ENCODE measurements at regions not wholly inside any gene's neighbourhood (a gene's known extent, or its start where the extent isn't known, plus 50 kb on each side); places are given as distances from the start of the nearest gene placed in this dataset.

GRCh38 chr7:17098515-17098914 lies 199.9 kb upstream of the AHR start:
- no peak overlapping the region for H2BK5ac ChIP-seq (ENCODE audit: insufficient read length, low read length)
- H2BK15ac ChIP-seq (ENCODE audit: low read depth, low read length): no peak overlapping the region
- WGBS (ENCODE audit: extremely low coverage, insufficient read length, low lambda C conversion rate): no CpG with 5 or more reads among the region's 1 CpG
- no peak overlapping the region for H4K5ac ChIP-seq (ENCODE audit: insufficient read length, low read depth, low read length)
- H4K8ac ChIP-seq (replicated peaks; ENCODE audit: insufficient read length, low read depth, low read length): no peak overlapping the region
- H2AFZ ChIP-seq (ENCODE audit: low read length): no peak overlapping the region
- no peaks in the 10 kb centered on the region for H3K27me3 ChIP-seq (ENCODE audit: insufficient read depth, low read length)
- no peak overlapping the region for H2AK5ac ChIP-seq (ENCODE audit: insufficient read length, low read length)
- no peak overlapping the region for H4K91ac ChIP-seq (ENCODE audit: insufficient read length, low read depth, low read length)
- Mint-ChIP-seq H3K9me3 (peaks cover 0 to 3% of the 10 kb centered on the region in 2 experiments; a peak in 3 of 5 replicates), H3K27me3 (ENCODE audit: low read depth) (no peaks in the 10 kb centered on the region; the same call in 1 of the 2 replicates), H3K4me3 (no peak overlapping the region), H3K36me3 (ENCODE audit: insufficient read depth in 1 of 3, low read depth in 3 of 3) (no peaks in the 10 kb centered on the region; a peak in 1 of 7 replicates), H3K4me1 (peaks cover 8 to 10% of the 10 kb centered on the region in 2 experiments), H3K27ac (no peak overlapping the region)
- no peaks in the 10 kb centered on the region for H3K23me2 ChIP-seq (ENCODE audit: insufficient read length, low read depth, low read length, poor library complexity, severe bottlenecking)
- H3K79me2 ChIP-seq (ENCODE audit: insufficient read depth, low read length): no peaks in the 10 kb centered on the region
- no peak overlapping the region for H3K27ac ChIP-seq (ENCODE audit: insufficient read length, low read depth, low read length)
- H2BK120ac ChIP-seq (ENCODE audit: low read depth, low read length, poor library complexity, severe bottlenecking): no peak overlapping the region
- no peak overlapping the region for H2BK20ac ChIP-seq (ENCODE audit: low read depth, low read length, poor library complexity, severe bottlenecking)
- H3K18ac ChIP-seq (ENCODE audit: insufficient read length, low read depth, low read length): no peak overlapping the region
- no peak for DNase-seq
- H3K9me3 ChIP-seq (ENCODE audit: control insufficient read depth, low read depth, low read length): peaks cover 5% of the 10 kb centered on the region
- H3K4me2 ChIP-seq (ENCODE audit: insufficient read depth, insufficient read length, low read length): no peak overlapping the region
- no peak overlapping the region for H3K23ac ChIP-seq (ENCODE audit: insufficient read length, low read depth, low read length)
- no peak overlapping the region for H3T11ph ChIP-seq (ENCODE audit: low read length)
- no peak overlapping the region for H3K4ac ChIP-seq (ENCODE audit: low read depth, low read length)
- no peak overlapping the region for H3K14ac ChIP-seq (ENCODE audit: insufficient read depth, low read length)
- no peaks in the 10 kb centered on the region for H4K20me1 ChIP-seq (ENCODE audit: control insufficient read depth, insufficient read depth, insufficient read length)
- H3K9ac ChIP-seq (ENCODE audit: extremely low read depth, insufficient read length, low read length): no peak overlapping the region
- H3K56ac ChIP-seq (ENCODE audit: insufficient read length, low read depth, low read length): no peak overlapping the region
- H3K79me1 ChIP-seq (ENCODE audit: insufficient read depth, low read depth, low read length, poor library complexity, severe bottlenecking): no peaks in the 10 kb centered on the region
- TF ChIP-seq, protein P1, sequence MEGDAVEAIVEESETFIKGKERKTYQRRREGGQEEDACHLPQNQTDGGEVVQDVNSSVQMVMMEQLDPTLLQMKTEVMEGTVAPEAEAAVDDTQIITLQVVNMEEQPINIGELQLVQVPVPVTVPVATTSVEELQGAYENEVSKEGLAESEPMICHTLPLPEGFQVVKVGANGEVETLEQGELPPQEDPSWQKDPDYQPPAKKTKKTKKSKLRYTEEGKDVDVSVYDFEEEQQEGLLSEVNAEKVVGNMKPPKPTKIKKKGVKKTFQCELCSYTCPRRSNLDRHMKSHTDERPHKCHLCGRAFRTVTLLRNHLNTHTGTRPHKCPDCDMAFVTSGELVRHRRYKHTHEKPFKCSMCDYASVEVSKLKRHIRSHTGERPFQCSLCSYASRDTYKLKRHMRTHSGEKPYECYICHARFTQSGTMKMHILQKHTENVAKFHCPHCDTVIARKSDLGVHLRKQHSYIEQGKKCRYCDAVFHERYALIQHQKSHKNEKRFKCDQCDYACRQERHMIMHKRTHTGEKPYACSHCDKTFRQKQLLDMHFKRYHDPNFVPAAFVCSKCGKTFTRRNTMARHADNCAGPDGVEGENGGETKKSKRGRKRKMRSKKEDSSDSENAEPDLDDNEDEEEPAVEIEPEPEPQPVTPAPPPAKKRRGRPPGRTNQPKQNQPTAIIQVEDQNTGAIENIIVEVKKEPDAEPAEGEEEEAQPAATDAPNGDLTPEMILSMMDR (conservative IDR thresholded peaks at IDR 0.05): no peak
- no peak overlapping the region for H2BK12ac ChIP-seq (ENCODE audit: insufficient read length, low read depth, low read length)
- peaks cover 4% of the 10 kb centered on the region; the same call in 1 of the 2 replicates for H3K4me1 ChIP-seq (ENCODE audit: insufficient read depth, low read length)
